HG03558 (cell line): ENCODE measurements at regions not wholly inside any gene's neighbourhood (a gene's known extent, or its start where the extent isn't known, plus 50 kb on each side); places are given as distances from the start of the nearest gene placed in this dataset.
"Not testable (repeated sequence)": the region's sequence is repeated elsewhere in the genome, so short reads cannot be mapped to it uniquely, and the experiment has no call there.

Experiments used
- ATAC-seq: cut with Tn5 transposase; IDR thresholded peaks from one replicate; pipeline ENCODE4 v1.9.1; 2021; ENCODE audit warnings: moderate number of reproducible peaks; ENCODE audit not compliant: unreplicated experiment; ENCODE audit errors: extremely low read depth

DNA sequence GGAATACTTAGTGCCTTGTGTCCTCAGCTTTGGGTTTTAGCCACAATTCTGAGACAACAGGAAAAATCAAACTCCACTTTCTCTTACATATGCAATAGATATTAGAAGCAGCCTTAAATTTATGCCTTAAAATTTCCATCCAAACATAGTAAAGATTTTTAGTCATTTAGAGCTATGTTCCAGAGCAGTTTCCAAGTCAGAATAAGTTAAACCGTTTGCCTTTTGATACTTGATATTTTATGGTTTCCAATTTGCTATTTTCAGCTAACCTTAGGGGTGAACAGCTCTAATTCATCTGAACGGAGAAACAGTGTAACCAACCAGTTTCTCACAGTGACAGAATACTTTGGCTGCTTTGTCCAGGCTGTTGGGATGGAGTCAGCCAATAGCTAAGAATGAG is 125.8 kb upstream of the RXFP1 start:
- ATAC-seq = no peak

DNA sequence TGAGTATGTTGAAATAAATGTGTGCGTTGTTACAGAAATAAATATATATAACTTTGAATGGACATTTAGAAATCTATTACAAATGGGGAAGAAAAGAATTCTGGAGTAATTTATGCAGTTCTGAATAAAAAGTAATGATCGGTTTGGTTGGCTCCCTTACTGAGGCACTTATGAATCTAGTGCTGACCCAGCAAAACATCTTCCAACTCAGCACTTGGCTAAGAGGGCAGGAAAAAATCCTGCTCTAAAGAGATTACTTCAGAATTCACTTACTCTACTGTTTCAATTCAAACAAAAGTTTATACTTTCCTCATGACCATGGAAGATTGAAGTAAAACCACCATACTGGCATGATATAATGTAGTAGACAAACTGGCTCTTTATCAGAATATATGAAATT is 123.9 kb upstream of the RXFP1 start:
- no peak for ATAC-seq

DNA sequence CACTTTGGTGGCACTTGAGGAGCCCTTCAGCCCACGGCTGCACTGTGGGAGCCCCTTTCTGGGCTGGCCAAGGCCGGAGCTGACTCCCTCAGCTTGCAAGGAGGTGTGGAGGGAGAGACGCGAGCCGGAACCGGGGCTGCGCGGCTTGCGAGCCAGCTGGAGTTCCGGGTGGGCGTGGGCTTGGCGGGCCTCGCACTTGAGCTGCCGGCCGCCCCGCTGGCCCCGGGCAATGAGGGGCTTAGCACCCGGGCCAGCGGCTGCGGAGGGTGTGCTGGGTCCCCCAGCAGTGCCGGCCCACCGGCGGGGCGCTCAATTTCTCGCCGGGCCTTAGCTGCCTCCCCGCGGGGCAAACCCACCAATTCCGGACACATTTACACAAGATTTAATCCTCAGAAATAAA is 113.7 kb upstream of the RXFP1 start:
- not testable (repeated sequence) for ATAC-seq

DNA sequence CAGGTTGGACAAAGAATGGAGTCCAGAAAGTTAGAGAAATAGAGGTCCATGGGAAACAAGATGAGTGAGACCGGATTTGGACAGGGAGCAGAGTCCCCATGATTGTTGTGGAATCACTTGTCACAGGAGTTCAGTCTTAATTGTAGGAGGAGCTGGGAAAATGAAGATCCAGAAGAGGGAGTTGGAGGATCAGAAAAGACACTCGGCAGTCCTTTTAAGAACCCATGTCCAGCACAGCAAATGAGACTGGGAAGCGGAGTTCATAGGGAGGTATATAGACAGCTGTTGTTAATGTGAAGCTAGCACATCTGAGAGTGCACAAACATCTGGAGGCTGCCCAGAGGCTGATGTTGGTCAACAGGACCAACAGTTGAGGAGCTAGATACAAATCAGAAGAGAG is 111.4 kb upstream of the RXFP1 start:
- ATAC-seq = no peak

DNA sequence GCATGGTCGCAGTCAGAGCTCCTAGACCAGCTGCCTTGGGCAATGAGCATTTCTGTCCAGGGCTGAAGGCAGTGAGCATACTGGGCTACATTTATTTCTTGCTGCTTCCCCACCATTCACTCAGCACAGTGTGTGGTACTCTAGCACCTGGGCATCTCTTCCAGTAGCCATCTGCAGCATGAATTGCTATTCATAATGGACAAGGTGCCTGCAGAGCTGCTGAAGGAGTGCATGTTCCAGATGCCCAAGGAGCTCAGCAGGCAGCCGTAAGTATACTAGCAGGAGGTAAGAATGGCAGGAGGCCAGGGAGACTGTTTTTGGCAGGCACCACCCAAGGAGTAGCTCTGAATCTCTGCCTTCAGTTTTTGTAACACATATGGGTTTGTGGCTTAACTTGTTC is 110.4 kb upstream of the RXFP1 start:
- ATAC-seq = no peak

DNA sequence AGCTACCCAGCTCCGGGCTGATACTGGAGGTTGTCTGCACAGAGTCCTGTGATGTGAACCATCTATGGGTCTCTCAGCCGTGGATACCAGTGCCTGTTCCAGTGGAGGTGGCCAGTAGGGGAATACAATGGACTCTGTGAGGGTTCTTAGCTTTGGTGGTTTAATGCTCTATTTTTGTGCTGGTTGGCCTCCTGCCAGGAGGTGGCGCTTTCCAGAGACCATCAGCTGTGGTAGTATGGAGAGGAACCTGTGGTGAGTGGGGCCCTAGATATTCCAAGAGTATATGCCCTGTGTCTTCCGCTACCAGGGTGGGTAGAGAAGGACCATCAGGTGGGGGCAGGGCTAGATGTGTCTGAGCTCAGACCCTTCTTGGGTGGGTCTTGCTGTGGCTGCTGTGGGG is 103.0 kb upstream of the RXFP1 start:
- ATAC-seq = not testable (repeated sequence)

DNA sequence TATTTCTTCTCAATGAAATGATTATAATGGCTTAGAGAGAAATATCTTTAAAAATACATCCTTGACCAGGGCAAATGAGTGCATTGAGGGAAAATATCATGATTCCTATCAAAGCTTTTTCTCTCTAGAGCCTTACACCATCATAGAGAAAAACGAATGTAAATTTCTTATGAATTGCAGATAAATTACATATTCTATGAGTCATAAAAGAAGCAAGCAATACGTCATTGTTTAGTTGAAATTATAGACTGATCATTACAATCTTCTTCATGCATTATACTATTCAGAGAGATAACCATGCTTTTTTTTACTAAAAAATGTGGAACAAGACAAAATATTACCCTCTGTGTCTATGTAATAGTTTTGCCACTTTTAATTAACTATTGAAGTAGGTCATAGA is 100.9 kb upstream of the RXFP1 start:
- no peak for ATAC-seq

DNA sequence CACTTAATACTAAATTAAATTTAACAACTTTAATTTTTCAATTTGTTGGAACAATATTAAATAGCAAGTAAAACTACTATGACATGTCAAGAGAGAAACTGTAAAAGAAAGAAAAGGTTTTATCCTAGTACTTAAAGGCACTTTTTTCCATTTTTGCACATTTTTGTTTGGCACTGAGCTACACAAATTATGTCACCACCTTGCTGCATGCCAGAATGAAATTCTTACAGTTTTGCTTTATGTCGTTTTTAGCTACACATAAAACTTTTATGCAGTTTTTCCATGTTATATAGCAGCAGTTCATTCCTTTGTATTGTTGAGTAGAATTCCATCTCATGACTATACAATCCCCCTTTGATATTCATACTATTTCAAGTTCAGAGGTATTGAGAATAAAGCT is 99.1 kb upstream of the RXFP1 start:
- no peak for ATAC-seq

DNA sequence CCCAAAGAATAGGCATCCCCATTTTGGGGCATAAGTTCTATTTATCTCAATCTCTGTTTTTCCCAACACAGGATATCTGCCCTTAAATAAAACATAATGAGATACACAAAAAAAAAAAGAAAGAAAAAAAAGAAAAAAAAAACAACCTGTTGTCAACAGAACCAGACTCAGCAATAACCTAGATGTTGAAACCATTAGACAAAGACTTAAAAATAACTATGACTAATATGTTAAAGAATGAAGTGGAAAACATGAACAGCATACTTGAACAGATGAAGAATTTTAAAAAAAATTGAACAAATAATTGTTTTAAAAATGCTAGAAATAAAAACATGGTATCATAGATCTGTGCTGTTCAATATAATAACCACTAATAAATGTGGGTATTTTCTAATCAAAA is 93.4 kb upstream of the RXFP1 start:
- no peak for ATAC-seq

DNA sequence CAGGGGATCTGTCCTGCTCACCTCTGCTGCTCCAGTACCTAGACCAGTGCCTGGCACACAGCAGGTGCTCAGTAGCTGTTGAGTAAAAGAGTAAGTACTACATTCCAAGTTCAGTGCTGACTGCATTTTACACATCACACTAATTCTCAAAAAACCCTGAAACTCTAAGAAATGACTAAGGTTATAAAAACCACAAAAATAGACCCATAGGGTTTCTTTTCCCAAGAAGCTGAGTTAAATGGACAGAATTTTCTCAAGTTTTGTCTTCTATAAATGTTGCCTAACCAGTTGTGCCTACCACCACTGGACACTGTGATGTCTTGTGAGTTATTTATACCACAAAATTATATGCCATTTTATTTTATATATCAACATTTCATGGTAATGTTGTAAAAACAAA is 78.9 kb upstream of the RXFP1 start:
- no peak for ATAC-seq

DNA sequence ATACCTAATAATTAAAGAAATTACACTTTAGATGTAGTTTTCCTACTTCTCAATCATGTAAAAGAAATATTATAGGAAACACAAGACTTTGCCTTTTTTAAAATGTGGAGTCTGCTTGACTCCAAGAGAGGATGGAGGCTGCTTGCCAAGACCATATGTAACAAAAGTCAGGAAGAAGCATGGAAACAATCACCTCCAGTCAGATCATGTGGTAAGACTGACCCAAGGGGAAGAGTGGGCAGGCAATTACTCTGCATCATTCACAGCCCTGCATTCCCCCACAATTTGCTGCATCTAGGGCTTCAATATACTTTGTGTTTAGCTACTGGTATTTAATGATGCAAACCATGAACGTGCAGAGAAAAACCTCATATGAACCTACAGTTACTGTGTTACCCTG is 78.0 kb upstream of the RXFP1 start:
- ATAC-seq = no peak

DNA sequence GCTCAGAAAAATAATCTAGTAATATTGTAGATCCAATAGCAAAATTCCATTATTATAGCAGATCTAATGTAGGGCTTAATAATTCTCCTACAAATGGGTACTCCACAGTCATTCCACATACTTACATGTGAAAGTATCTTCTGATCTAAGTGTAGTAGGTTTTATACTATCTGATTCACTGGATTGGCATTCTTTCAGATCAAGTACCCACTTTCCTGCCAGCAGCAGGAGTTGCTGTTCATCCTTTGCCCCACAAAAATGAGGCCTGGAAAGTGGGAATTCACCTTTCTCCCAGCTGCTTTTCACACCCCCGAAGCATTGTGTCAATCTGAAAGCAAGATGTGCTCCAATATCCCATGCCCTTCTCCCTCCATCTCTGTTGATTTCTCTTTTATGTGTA is 77.1 kb upstream of the RXFP1 start:
- ATAC-seq = no peak

DNA sequence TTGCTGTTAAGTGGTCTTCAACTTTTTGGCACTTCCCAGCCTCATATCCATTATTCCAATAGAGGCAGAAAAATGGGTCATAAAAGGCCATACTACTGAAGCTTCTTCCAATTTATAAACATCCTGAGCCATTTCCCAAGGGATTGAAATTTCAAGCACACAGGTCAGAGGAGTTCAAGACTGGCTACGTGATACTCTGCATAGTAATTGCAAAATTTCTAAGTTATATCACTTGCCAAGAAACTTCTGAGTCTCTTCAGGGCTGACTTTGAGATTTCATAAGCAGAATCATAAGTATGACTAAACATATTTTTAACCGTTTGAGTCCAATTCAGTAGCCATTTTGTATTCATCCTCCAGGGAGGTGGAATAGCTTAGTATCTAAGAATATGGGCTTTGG is 75.6 kb upstream of the RXFP1 start:
- ATAC-seq = no peak

DNA sequence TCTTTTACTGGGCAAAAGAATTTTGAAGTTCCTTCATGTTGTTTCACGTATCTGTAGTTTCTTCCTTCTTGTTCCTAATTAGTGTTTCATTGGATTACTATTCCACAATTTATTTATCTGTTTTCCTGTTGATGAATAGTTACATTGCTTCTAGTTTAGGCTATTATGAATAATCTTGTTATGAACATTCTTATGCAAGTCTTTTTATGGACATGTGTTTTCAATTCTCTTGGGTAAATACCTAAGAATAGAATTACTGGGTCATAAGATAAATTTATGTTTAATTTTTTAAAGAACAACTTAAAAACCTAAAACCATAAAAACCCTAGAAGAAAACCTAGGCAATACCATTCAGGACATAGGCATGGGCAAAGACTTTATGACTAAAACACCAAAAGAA is 70.9 kb upstream of the RXFP1 start:
- no peak for ATAC-seq

DNA sequence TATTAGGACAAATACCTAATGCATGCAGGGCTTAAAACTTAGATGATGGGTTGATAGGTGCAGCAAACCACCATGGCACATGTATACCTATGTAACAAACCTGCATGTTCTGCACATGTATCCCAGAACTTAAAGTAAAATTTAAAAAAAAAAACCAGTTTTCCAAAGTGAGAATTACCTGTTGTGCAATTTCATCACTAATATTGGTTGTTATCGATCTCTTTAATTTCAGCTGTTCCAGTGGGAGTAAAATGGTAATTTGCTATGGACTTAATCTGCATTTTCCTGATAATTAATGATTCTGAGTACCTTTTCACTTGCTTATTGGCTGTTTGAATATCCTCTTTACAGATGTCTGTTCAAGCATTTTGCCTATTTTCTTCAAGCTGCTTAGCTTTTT is 69.6 kb upstream of the RXFP1 start:
- not testable (repeated sequence) for ATAC-seq

DNA sequence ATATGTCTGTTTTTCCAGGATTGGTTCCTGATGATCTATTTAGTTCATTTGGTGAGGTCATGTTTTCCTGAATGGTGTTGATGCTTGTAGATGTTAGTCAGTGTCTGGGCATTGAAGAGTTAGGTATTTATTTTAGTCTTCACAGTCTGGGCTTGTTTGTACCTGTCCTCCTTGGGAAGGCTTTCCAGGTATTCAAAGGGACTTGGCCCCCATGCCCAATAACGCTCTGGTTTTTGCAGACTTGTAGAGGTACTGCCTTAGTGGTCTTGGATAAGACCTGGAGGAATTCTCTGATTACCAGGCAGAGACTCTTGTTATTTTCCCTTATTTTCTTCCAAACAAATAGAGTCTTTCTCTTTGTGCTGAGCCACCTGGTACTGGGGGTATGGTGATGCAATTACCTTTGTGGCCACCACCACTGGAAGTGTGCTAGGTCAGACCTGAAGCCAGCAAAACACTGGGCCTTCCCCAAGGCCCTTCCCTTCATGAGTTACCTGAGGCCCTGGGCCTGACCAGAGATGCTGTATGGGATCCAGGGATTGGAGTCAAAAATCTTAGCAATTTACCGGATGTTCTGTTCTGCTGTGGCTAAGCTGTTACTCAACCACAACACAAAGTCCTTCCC is 63.3 kb upstream of the RXFP1 start:
- ATAC-seq = no peak

DNA sequence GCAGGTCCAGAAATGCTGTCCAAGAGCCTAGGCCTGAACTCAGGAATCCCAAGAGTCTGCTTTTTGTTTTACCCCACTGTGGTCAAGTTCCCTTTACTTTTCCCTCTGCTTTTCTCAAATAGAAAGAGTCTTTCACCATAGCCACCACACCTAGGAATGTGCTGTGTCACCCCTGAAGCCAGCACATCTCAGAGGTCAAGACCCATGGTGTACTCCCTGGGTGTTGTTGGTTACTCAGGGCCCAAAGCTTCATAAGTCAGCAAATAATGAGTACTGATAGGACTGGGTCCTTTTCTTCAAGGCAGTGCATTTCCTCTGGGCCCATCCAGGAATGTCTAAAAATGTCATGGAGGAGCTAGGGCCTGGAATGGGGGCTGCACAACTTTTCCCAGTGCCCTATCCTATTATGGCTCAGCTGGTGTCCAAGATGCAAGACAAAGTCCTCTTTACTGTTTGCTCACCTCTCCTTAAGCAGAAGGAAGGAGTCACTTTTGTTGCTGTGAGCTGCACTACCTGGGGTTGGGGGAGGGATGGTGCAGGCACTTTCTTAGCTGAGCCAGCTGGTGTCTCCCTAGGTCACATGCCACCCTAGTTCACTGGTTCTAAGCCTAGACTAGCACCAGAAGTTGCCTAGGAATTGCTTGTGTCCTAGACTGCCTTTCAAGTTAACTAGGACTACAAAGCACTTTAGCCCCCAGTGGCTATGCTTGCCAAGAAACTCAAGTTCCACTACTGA is 62.4 kb upstream of the RXFP1 start:
- ATAC-seq = no peak

DNA sequence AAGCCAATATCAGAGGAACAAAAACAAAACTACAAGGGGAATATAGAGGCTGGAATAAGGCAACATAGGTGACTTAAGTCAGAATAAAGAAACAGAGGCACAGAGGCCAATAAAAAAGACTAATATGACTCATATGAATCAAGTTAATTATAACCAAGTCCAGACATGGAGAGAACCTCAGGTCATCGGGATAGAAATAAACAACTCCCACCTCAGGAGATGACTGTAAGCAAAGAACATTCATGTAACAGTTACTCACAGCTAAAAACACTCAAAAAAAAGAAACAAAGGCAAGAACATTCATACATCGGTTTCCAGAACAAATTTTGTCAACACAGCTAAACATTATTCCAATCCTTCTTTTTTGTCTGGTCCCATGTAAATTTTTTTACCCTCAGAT is 60.3 kb upstream of the RXFP1 start:
- no peak for ATAC-seq

DNA sequence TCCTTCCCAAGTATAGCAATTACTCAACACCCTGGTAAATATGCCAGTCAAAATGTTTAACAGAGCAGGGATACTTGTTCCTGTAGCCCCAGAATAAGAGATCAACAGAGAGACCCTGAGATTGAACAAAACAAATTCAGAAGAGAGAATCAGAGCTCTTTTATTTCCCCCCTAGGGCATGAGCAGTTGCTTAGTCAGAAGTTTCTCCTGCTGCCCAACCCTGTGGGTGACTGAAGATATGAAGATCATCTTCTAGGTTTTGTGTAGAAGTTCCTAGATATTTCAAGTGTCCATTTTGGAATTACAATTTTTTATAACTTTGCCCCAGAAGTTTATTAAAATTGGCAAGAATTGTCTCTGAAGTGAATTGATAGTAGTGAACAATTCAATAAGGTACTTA is 59.1 kb upstream of the RXFP1 start:
- no peak for ATAC-seq
